GM12873 (cell line): ENCODE measurements at regions not wholly inside any gene's neighbourhood (a gene's known extent, or its start where the extent isn't known, plus 50 kb on each side); places are given as distances from the start of the nearest gene placed in this dataset.
A peak's percentile ranks its signal among the peaks of the same experiment; 100 is the strongest.

Experiments used
- TF ChIP-seq, protein P1 (sequence below): IDR thresholded peaks from 2 replicates; pipeline ENCODE4 v1.5.1; 2012; ENCODE audit warnings: low read depth, mild to moderate bottlenecking, moderate library complexity, low read length, control low read depth; ENCODE audit not compliant: insufficient read depth; ENCODE audit errors: missing control alignments

DNA sequence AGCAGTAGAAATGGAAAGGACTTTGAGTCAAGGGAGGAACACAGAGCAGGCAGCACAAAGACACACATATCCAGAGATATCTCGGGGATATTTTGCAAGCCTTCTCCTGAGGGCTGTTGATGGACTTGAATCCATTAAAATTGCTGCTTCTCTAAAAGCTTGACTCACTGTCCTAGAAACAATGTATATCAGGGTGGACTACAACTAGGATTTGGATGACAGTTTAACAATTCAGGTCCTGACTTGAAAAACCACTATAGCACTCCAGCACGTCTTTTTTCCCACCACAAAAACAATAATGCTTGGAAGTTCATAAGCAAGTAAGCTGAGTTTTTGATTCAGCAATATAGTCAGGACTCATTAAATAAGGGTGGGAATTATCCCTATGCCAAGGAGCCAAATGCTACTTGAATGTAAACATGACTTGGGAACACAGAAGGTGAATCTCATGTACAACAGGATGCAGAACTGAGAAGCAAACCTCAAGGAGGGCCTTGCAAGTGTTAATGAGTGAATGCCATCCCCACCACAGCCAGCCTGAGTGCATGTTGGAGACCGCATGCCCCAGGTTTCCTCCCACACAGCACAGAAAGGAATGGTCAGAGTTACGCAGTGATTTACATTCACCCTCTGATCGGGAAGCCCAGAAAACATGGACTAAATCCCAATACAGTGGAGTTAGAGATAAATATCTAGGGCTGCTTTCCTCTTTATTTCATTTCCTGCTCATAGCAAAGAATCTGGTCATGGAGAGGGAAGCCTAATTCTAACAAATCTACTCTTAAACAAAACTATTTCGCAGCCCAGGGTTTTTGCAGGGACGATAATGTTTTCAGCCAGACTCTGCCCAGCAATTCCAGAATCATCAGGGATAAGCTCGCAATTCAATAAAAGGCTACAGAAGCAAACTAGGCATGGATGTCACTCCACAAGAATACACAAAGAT, 98.4 kb upstream of the OR9G4 start:
- TF ChIP-seq, protein P1, sequence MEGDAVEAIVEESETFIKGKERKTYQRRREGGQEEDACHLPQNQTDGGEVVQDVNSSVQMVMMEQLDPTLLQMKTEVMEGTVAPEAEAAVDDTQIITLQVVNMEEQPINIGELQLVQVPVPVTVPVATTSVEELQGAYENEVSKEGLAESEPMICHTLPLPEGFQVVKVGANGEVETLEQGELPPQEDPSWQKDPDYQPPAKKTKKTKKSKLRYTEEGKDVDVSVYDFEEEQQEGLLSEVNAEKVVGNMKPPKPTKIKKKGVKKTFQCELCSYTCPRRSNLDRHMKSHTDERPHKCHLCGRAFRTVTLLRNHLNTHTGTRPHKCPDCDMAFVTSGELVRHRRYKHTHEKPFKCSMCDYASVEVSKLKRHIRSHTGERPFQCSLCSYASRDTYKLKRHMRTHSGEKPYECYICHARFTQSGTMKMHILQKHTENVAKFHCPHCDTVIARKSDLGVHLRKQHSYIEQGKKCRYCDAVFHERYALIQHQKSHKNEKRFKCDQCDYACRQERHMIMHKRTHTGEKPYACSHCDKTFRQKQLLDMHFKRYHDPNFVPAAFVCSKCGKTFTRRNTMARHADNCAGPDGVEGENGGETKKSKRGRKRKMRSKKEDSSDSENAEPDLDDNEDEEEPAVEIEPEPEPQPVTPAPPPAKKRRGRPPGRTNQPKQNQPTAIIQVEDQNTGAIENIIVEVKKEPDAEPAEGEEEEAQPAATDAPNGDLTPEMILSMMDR, result no peak

DNA sequence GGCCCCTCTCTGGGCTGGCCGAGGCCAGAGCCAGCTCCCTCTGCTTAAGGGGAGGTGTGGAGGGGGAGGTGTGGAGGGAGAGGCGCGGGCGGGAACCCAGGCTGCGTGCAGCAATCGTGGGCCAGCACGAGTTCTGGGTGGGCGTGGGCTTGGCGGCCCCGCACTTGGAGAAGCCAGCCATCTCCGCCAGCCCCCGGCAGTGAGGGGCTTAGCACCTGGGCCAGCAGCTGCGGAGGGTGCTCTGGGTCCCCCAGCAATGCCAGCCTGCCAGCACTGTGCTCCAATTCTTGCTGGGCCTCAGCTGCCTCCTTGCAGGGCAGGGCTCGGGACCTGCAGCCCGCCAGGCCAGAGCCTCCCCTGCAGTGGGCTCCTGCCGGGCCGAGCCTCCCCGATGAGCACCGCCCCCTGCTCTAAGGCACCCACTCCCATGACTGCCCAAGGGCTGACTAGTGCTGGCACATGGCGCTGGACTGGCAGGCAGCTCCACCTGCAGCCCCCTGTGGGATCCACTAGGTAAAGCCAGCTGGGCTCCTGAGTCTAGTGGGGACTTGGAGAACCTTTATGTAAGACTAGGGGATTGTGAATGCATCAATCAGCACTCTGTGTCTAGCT, 96.7 kb upstream of the OR9G4 start:
- TF ChIP-seq, protein P1, result no peak

DNA sequence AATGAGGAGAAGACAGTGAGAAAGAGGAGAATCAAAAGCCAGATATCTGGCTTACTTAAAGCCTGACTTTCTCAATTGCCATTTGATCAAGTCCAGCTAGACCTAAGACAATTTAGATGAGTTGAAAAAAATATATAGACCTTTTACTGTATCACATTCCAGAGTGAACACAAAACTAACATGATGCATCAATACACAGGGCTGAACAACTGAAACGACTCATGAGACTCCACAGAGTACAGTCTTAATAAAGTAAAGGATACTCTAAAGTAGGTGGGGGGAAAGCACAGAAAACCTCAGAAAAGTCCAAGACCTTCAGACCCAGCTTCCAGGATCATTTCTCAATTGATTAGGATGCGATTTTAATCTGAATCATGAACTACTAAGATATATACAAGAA, 95.3 kb upstream of the OR9G4 start:
- TF ChIP-seq, protein P1, result no peak

DNA sequence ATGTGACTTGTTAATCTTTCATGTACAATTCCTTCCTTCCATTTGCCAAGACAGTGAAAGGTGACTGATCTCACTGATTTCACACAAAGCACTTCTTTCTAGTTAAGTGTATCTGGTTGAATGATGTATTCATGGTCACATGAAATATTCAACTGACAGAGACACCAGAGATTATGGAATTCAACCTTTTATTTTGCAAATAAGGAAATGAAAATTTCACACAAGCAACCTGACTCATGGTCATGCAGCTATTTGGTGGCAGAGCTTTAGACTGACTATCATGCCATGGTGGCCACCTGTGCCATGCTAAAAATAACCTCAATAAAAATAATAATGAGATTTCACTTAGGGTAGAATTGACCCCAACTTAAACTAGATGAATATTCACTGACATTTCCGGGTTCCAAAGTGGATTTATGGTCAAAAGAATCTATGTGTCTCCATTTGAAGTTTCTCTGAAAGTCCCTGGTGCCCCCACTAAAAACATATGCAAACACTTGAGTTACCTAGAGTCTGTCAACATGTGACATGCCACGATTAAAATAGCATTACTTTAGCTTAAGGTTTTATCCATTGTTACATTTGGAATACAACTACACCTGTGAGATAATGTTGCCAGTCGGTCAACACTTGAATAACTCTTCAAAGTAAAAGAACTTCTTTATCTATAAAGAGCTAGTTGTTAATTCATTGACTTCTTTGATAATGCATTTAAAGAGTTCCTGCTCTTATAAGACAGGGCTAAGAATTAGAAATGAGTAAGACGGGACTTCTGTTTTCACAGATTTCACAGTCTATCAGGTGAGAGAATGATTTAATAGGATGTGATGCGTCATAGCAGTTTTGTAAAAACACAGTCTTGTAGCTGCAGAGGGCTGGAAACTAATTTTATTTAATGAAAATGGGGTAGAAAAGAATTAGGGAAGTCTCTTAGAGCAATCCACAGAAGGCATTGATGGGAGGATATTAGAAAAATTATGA, 94.6 kb upstream of the OR9G4 start:
- TF ChIP-seq, protein P1, result no peak

DNA sequence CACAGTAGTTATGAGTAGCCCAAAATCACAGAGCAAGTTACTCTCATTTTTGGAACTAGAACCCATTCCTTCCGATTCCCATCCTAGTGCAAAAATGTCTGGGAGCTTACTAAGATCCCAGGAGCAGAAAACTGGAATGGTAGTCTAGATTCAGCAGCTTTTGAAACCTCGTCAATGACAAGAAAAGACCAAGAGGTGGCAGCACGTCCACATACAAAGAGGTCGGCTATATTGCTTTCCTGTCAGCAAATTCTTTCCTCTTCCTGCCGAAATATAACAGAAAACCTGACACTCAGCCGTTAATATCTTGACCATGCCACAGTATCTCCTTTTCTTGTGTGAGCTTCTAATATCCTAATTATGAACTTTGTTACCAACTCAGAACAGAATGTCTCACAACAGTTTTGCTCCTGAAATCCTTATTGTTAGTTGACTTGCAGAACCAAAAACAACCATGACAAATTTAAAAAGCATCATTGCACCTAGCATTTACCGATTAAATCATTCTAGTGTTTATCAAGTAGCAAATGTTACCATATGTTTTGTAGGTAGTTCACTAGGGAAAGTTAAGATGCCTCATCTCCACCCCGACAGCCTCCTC, 92.8 kb upstream of the OR9G4 start:
- TF ChIP-seq, protein P1, result peak; percentile 78

DNA sequence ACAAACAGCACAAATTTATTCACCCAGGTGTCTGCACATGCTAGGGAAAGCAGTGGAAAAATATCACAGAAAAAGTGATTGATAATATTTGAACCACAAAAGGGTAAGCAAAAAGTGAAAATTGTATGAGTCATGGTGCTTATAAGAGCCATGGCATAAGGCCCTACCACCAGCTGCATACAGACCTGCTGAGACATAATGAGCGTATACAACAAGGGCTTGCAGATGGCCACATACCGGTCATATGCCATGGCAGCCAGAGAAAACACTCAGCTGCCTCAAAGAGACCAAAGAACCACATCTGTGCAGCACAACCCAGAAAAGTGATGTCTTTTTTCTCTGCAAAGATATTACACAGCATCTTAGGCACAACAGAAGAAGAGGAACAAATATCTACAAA, 71.4 kb upstream of the OR9G4 start:
- TF ChIP-seq, protein P1, result no peak
